Stomach (tissue), 8 donors: ENCODE measurements at regions not wholly inside any gene's neighbourhood (a gene's known extent, or its start where the extent isn't known, plus 50 kb on each side); places are given as distances from the start of the nearest gene placed in this dataset.

Experiments
- DNase-seq, 2 donors: peaks; one replicate each; pipeline versions ENCODE4 v3.0.0 to v3.0.0-alpha.2; 2013 to 2019
- H3K27ac ChIP-seq, 5 donors: fragments of 200-600 bp in 4 of 5; sonication (generic) in 4 of 5; one replicate each; pipeline ENCODE4 v1.5.1; 2013 to 2019; ENCODE audit warnings: mild to moderate bottlenecking in 1 of 5, moderate library complexity in 1 of 5
- H3K27me3 ChIP-seq, 3 donors: fragments of 200-600 bp; sonication (generic); one replicate each; pipeline ENCODE4 v1.5.1; 2017 to 2019; ENCODE audit warnings: mixed run types in 1 of 3
- H3K36me3 ChIP-seq, 4 donors: fragments of 200-600 bp; sonication (generic); 1 replicate in 3 of 4; 2 replicates in 1 of 4; pipeline ENCODE4 v1.5.1; 2016 to 2019
- H3K4me1 ChIP-seq, 4 donors: fragments of 200-600 bp; sonication (generic); one replicate each; pipeline ENCODE4 v1.5.1; 2016 to 2019
- H3K4me3 ChIP-seq, 4 donors: fragments of 200-600 bp; sonication (generic) in 3 of 4; one replicate each; pipeline ENCODE4 v1.5.1; 2016 to 2019; ENCODE audit warnings: mild to moderate bottlenecking in 1 of 4
- H3K9me3 ChIP-seq, 4 donors: fragments of 200-600 bp; sonication (generic); one replicate each; pipeline ENCODE4 v1.5.1; 2016 to 2019
- EP300 ChIP-seq: sonication (generic); formaldehyde crosslinking; IDR thresholded peaks from one replicate; pipeline ENCODE4 v1.6.1; 2017; ENCODE audit warnings: antibody characterized with exemption
- POLR2A ChIP-seq, 4 donors: fragments of 450-650 bp; IDR thresholded peaks; one replicate each; pipeline ENCODE4 v1.6.1; 2016; ENCODE audit warnings: antibody characterized with exemption in 4 of 4, control low read depth in 2 of 4, mild to moderate bottlenecking in 1 of 4, moderate library complexity in 1 of 4
- POLR2AphosphoS5 ChIP-seq, 3 donors: sonication (generic); formaldehyde crosslinking; IDR thresholded peaks; one replicate each; pipeline ENCODE4 v1.6.1; 2016; ENCODE audit warnings: antibody characterized with exemption in 3 of 3
- WGBS, 5 donors: extraction: QIAGEN DNeasy Blood & Tissue Kit in 3 of 5; methylation state at CpG; one replicate each; pipeline versions ENCODE4 v1.1.5 to v1.1.7; 2013 to 2018; 5-methylcytosine and 5-hydroxymethylcytosine counted together
- intact Hi-C: fragments of 100-400 bp; cut with DNase I; formaldehyde crosslinking; loops from one replicate; pipeline ENCODE4 v1.15.1; 2023; ENCODE audit warnings: low total_unique reads
- TF ChIP-seq, protein P1 (sequence below), 7 experiments: fragments of 450-650 bp in 4 of 7; fragments of 200-600 bp in 3 of 7; sonication (generic) in 3 of 7; IDR thresholded peaks; one replicate each; pipeline ENCODE4 v1.5.1; 2016 to 2019; ENCODE audit warnings: antibody characterized with exemption in 7 of 7, control low read depth in 2 of 7, mild to moderate bottlenecking in 1 of 7
- donor health status: healthy with polysubstance abuse.
- donor health status: Bipolar disorder and iron deficiency.
- donor health status: healthy.

DNA sequence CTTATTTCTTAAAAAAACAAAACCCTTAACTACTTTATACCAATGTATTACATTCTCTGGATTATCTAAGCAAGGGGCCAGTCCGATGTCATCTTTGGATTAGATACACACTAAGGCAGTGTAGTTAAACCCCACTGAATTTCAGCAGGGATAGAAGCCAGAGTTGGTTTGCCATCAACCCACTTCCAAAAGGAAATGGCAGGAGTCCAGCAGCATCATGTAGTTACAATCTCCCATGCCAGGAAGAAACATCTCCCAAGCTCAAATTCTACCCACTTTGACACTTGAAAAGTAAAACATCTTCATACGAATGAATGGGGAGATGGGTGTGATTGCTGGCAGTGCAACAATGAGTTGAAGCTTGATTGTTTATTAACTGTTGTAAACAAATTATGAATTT is 203.5 kb upstream of the PLXNC1 start:
- Histone ChIP-seq H3K27me3 (no peaks in the 10 kb centered on the region), H3K9me3 (no peaks in the 10 kb centered on the region), H3K4me1 (no peaks in the 10 kb centered on the region), H3K36me3 (no peaks in the 10 kb centered on the region), H3K27ac (no peak overlapping the region), H3K4me3 (no peak overlapping the region)
- 70 to 81% (median 75%) methylated on average over 2 of the region's 2 CpGs for WGBS, 5 donors
- intact Hi-C loops: no loop called here
- TF ChIP-seq, protein P1, sequence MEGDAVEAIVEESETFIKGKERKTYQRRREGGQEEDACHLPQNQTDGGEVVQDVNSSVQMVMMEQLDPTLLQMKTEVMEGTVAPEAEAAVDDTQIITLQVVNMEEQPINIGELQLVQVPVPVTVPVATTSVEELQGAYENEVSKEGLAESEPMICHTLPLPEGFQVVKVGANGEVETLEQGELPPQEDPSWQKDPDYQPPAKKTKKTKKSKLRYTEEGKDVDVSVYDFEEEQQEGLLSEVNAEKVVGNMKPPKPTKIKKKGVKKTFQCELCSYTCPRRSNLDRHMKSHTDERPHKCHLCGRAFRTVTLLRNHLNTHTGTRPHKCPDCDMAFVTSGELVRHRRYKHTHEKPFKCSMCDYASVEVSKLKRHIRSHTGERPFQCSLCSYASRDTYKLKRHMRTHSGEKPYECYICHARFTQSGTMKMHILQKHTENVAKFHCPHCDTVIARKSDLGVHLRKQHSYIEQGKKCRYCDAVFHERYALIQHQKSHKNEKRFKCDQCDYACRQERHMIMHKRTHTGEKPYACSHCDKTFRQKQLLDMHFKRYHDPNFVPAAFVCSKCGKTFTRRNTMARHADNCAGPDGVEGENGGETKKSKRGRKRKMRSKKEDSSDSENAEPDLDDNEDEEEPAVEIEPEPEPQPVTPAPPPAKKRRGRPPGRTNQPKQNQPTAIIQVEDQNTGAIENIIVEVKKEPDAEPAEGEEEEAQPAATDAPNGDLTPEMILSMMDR (IDR thresholded peaks at IDR 0.05): no peak
- no peak for TF ChIP-seq EP300
- TF ChIP-seq POLR2A (IDR thresholded peaks at IDR 0.05): no peak
- no peak for TF ChIP-seq POLR2AphosphoS5 (IDR thresholded peaks at IDR 0.05)
- DNase-seq: no peak

DNA sequence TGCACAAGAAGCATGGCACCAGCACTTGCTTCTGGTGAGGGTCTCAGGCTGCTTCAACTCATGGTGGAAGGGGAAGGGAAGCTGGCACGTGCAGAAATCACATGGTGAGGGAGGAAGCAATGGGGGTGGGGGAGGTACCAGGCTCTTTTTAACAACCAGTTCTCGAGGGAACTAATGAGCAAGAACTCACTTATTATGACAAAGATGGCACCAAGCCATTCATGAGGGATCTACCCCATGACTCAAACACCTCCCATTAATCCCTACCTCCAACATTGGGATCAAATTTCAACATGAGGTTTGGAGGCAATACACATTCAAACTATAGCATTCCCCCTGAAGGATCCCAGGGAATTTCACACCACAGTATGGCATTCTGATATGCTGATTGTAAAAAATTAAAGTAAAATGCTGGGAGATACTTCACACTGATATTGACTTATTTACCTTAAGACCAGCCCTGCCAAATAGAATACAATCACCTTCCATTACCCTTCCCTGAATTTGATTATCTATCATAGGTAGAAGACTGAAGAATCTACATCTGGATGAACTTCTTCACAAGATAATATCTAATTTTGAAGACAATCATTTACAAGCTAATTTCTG is 201.7 kb upstream of the PLXNC1 start:
- H3K9me3 ChIP-seq: no peaks in the 10 kb centered on the region
- no peaks in the 10 kb centered on the region for H3K4me1 ChIP-seq
- intact Hi-C loops: no loop called here
- TF ChIP-seq POLR2AphosphoS5 (IDR thresholded peaks at IDR 0.05) (no peak), EP300 (no peak), POLR2A (IDR thresholded peaks at IDR 0.05) (no peak)
- TF ChIP-seq, protein P1 (IDR thresholded peaks at IDR 0.05): no peak
- H3K27me3 ChIP-seq: no peaks in the 10 kb centered on the region
- DNase-seq: no peak
- no peaks in the 10 kb centered on the region for H3K36me3 ChIP-seq
- no peak overlapping the region for H3K4me3 ChIP-seq
- H3K27ac ChIP-seq: no peak overlapping the region
- WGBS, 5 donors: 32 to 60% (median 46%) methylated on average over 2 of the region's 2 CpGs

DNA sequence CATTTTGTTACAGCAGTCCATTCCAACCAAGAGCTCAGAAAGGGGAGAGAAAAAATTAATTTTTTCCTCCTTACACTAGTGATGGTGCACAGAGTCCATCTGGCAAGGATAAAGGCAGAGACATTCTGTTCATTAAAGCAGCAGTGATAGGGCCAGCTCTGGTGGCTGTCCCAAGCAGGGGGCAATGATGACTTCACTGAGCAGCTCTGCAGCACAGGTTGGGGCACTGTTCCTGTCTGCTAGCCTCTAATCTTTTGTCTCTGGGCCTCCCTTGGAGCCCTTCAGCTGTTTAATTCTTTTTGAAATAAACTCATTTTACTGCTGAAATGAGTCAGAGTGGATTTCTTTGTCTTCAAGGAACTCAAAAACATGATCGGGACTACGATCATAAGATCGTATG is 200.9 kb upstream of the PLXNC1 start:
- 92 to 97% (median 97%) methylated on average over 3 of the region's 3 CpGs for WGBS, 5 donors
- Histone ChIP-seq H3K4me1 (no peaks in the 10 kb centered on the region), H3K27me3 (no peaks in the 10 kb centered on the region), H3K27ac (no peak overlapping the region), H3K4me3 (no peak overlapping the region), H3K36me3 (no peaks in the 10 kb centered on the region), H3K9me3 (no peaks in the 10 kb centered on the region)
- intact Hi-C loops: no loop called here
- DNase-seq: no peak
- TF ChIP-seq, protein P1 (IDR thresholded peaks at IDR 0.05): no peak
- TF ChIP-seq POLR2AphosphoS5 (IDR thresholded peaks at IDR 0.05) (no peak), EP300 (no peak), POLR2A (IDR thresholded peaks at IDR 0.05) (no peak)

DNA sequence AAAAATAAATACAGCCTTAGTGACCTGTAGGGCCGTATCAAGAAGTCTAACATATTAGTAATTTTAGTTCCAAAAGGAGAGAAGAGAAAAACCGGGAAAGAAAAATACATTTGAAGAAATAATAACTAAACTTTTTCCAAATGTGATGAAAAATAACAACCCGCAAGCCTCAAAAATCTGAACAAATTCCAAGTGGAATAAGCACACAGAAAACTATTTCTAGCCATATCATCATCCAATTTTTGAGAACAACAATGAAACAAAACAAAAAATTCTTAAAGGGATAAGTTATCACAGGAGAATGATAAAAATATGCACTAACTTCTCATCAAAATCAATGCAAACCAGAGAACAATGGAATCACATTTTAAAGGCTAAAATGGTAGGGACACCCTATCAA is 198.1 kb upstream of the PLXNC1 start:
- TF ChIP-seq POLR2AphosphoS5 (IDR thresholded peaks at IDR 0.05) (no peak), EP300 (no peak), POLR2A (IDR thresholded peaks at IDR 0.05) (no peak)
- TF ChIP-seq, protein P1 (IDR thresholded peaks at IDR 0.05): no peak
- no peaks in the 10 kb centered on the region for H3K27me3 ChIP-seq
- no peaks in the 10 kb centered on the region for H3K9me3 ChIP-seq
- no peak for DNase-seq
- H3K4me1 ChIP-seq: no peaks in the 10 kb centered on the region
- H3K27ac ChIP-seq: no peak overlapping the region
- 75 to 96% (median 85%) methylated on average over 3 of the region's 3 CpGs for WGBS, 5 donors
- no peak overlapping the region for H3K4me3 ChIP-seq
- no peaks in the 10 kb centered on the region for H3K36me3 ChIP-seq
- intact Hi-C loops: no loop called here
